Erythroblast (primary cell): ENCODE measurements at regions not wholly inside any gene's neighbourhood (a gene's known extent, or its start where the extent isn't known, plus 50 kb on each side); places are given as distances from the start of the nearest gene placed in this dataset.
A peak's percentile ranks its signal among the peaks of the same experiment; 100 is the strongest.

Source experiments
- DNase-seq, 2 experiments: peaks; one replicate each; lab custom pipeline; 2025; lab: John Stamatoyannopoulos, UW
- GATA1 ChIP-seq: IDR thresholded peaks from 2 replicates; pipeline ENCODE4 v1.6.1; 2011; ENCODE audit warnings: low read depth, mild to moderate bottlenecking, control low read depth, low read length, moderate library complexity
- POLR2A ChIP-seq: IDR thresholded peaks from 2 replicates; pipeline ENCODE4 v1.6.1; 2011; ENCODE audit warnings: mild to moderate bottlenecking, low read length

GRCh38 chr7:110075450-110075849 lies 1015.5 kb upstream of the LRRN3 start:
- no peak for TF ChIP-seq GATA1
- no peak for TF ChIP-seq POLR2A
- DNase-seq, result no peak

GRCh38 chr7:110076194-110076593 lies 1014.7 kb upstream of the LRRN3 start:
- DNase-seq, result no peak
- TF ChIP-seq POLR2A (no peak), GATA1 (no peak)

- DNase-seq, result no peak
- TF ChIP-seq POLR2A, result no peak
- TF ChIP-seq GATA1, result no peak
Measured at GRCh38 chr7:110084181-110084807, 1006.6 kb upstream of the LRRN3 start.

- no peak for TF ChIP-seq POLR2A
- TF ChIP-seq GATA1, result no peak
- DNase-seq, result peak; percentile 0 to 1
Measured at GRCh38 chr7:110090110-110090820, 1000.7 kb upstream of the LRRN3 start.

- DNase-seq, result no peak
- TF ChIP-seq POLR2A (no peak), GATA1 (no peak)
Measured at GRCh38 chr7:110095372-110096052, 995.4 kb upstream of the LRRN3 start.

GRCh38 chr7:110104243-110104642 lies 986.7 kb upstream of the LRRN3 start:
- TF ChIP-seq POLR2A (no peak), GATA1 (no peak)
- DNase-seq, result no peak

GRCh38 chr7:110105307-110105706 lies 985.6 kb upstream of the LRRN3 start:
- no peak for TF ChIP-seq GATA1
- TF ChIP-seq POLR2A, result no peak
- no peak for DNase-seq

GRCh38 chr7:110105840-110106239 lies 985.1 kb upstream of the LRRN3 start:
- TF ChIP-seq GATA1 (no peak), POLR2A (no peak)
- DNase-seq, result no peak

GRCh38 chr7:110119883-110120581 lies 970.9 kb upstream of the LRRN3 start:
- TF ChIP-seq POLR2A (no peak), GATA1 (no peak)
- no peak for DNase-seq

- TF ChIP-seq POLR2A (no peak), GATA1 (no peak)
- DNase-seq, result no peak
Measured at GRCh38 chr7:110129159-110129558, 961.8 kb upstream of the LRRN3 start.

- DNase-seq, result no peak
- TF ChIP-seq POLR2A, result no peak
- TF ChIP-seq GATA1, result no peak
Measured at GRCh38 chr7:110130669-110131068, 960.3 kb upstream of the LRRN3 start.

- no peak for TF ChIP-seq POLR2A
- DNase-seq, result no peak
Measured at GRCh38 chr7:110131344-110131743, 959.6 kb upstream of the LRRN3 start.

GRCh38 chr7:110139056-110139455 lies 951.9 kb upstream of the LRRN3 start:
- TF ChIP-seq POLR2A (no peak), GATA1 (no peak)
- DNase-seq, result no peak

- TF ChIP-seq POLR2A (no peak), GATA1 (no peak)
- DNase-seq, result no peak
Measured at GRCh38 chr7:110142939-110143526, 947.9 kb upstream of the LRRN3 start.
